Parathyroid adenoma (tissue), 2 donors: ENCODE measurements at regions not wholly inside any gene's neighbourhood (a gene's known extent, or its start where the extent isn't known, plus 50 kb on each side); places are given as distances from the start of the nearest gene placed in this dataset.

ENCODE experiments used
- H2AFZ ChIP-seq: fragments of 300-600 bp; sonication (generic); one replicate; pipeline ENCODE4 v1.7.0; 2017; ENCODE audit warnings: antibody characterized with exemption, mild to moderate bottlenecking
- H3K27ac ChIP-seq: fragments of 300-600 bp; sonication (generic); one replicate; pipeline ENCODE4 v1.7.0; 2017
- H3K27me3 ChIP-seq: fragments of 300-600 bp; sonication (generic); one replicate; pipeline ENCODE4 v1.7.0; 2017; ENCODE audit warnings: low read length; ENCODE audit not compliant: control insufficient read depth, insufficient read depth
- H3K36me3 ChIP-seq: fragments of 300-600 bp; sonication (generic); one replicate; pipeline ENCODE4 v1.7.0; 2017; ENCODE audit warnings: low read length; ENCODE audit not compliant: control insufficient read depth, insufficient read depth
- H3K4me1 ChIP-seq: fragments of 300-600 bp; sonication (generic); one replicate; pipeline ENCODE4 v1.7.0; 2017; ENCODE audit warnings: control low read depth
- H3K4me2 ChIP-seq: fragments of 300-600 bp; sonication (generic); one replicate; pipeline ENCODE4 v1.7.0; 2017; ENCODE audit warnings: low read length
- H3K4me3 ChIP-seq: fragments of 300-600 bp; sonication (generic); one replicate; pipeline ENCODE4 v1.7.0; 2017; ENCODE audit warnings: low read depth, low read length
- H3K79me2 ChIP-seq: fragments of 300-600 bp; sonication (generic); one replicate; pipeline ENCODE4 v1.7.0; 2017; ENCODE audit warnings: control low read depth
- H3K9ac ChIP-seq: fragments of 300-600 bp; sonication (generic); one replicate; pipeline ENCODE4 v1.7.0; 2017; ENCODE audit warnings: mild to moderate bottlenecking
- H3K9me3 ChIP-seq: fragments of 300-600 bp; sonication (generic); one replicate; pipeline ENCODE4 v1.7.0; 2017; ENCODE audit warnings: low read length; ENCODE audit not compliant: control insufficient read depth
- CTCF ChIP-seq: fragments of 300-600 bp; sonication (generic); IDR thresholded peaks from one replicate; pipeline ENCODE4 v1.7.0; 2017; ENCODE audit warnings: antibody characterized with exemption, mild to moderate bottlenecking
- donor health status: primary hyperparathyroidism.

- H3K9ac ChIP-seq = no peak overlapping the region
- no peak overlapping the region for H3K4me2 ChIP-seq
- no peak overlapping the region for H3K4me3 ChIP-seq
- H2AFZ ChIP-seq = no peak overlapping the region
- no peaks in the 10 kb centered on the region for H3K4me1 ChIP-seq
- H3K36me3 ChIP-seq = no peaks in the 10 kb centered on the region
- H3K27me3 ChIP-seq = no peaks in the 10 kb centered on the region
- no peak for TF ChIP-seq CTCF
- no peaks in the 10 kb centered on the region for H3K79me2 ChIP-seq
- no peaks in the 10 kb centered on the region for H3K9me3 ChIP-seq
- H3K27ac ChIP-seq = no peak overlapping the region
These were observed 65.9 kb upstream of the RAB11FIP2 start for GRCh38 chr10:118112543-118113125.

DNA sequence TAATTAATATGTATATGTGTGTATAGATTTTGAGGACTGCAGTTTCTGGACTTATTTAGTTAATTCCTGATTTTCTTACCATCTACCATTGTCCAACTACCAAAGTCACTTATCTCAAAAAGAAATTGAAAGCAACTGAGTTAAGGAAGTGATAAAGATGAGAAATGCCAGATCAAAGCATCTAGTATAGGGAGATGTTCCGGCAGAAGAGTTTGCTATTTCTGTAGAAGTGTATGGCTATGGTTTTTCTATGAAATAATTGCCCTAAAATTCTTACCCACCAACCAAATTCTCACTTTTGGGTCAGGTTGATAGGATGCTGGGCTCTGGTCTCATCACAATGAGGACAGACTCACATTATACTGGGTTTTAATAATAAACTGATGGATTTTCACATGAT is 64.0 kb upstream of the RAB11FIP2 start:
- no peak for TF ChIP-seq CTCF
- no peaks in the 10 kb centered on the region for H3K79me2 ChIP-seq
- no peaks in the 10 kb centered on the region for H3K27me3 ChIP-seq
- H2AFZ ChIP-seq = no peak overlapping the region
- no peak overlapping the region for H3K27ac ChIP-seq
- no peaks in the 10 kb centered on the region for H3K4me1 ChIP-seq
- no peak overlapping the region for H3K9ac ChIP-seq
- no peaks in the 10 kb centered on the region for H3K9me3 ChIP-seq
- no peak overlapping the region for H3K4me2 ChIP-seq
- no peaks in the 10 kb centered on the region for H3K36me3 ChIP-seq
- no peak overlapping the region for H3K4me3 ChIP-seq

GRCh38 chr10:118108194-118109026 is 61.7 kb upstream of the RAB11FIP2 start:
- Histone ChIP-seq H3K4me3 (no peak overlapping the region), H3K27ac (no peak overlapping the region), H3K4me1 (no peaks in the 10 kb centered on the region), H3K9me3 (no peaks in the 10 kb centered on the region), H3K9ac (no peak overlapping the region), H3K4me2 (no peak overlapping the region), H3K36me3 (no peaks in the 10 kb centered on the region), H3K27me3 (no peaks in the 10 kb centered on the region), H3K79me2 (no peaks in the 10 kb centered on the region), H2AFZ (no peak overlapping the region)
- TF ChIP-seq CTCF = no peak

DNA sequence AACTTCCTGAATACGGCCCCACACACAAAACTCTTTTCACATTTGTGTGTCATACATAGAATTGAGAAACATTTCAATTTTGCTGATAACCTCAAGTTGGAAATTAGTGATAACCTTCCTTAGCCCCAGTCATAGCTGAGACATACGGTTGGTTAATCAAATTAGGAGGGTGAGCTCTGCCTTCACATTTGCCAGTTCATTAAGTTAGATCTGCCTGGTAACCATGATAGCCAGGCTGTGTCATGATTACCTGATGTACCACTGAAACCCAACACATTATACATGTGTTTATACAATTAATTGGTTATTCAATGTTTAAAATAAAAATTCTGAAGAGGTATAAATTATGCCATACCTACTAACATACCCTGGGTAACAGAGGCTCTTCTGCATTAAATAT is 60.8 kb upstream of the RAB11FIP2 start:
- Histone ChIP-seq H3K4me1 (no peaks in the 10 kb centered on the region), H3K36me3 (no peaks in the 10 kb centered on the region), H3K79me2 (no peaks in the 10 kb centered on the region), H3K27me3 (no peaks in the 10 kb centered on the region), H3K27ac (no peak overlapping the region), H3K9me3 (no peaks in the 10 kb centered on the region), H3K4me3 (no peak overlapping the region), H3K9ac (no peak overlapping the region), H3K4me2 (no peak overlapping the region), H2AFZ (no peak overlapping the region)
- TF ChIP-seq CTCF = no peak
